Vagina (tissue), 2 donors: ENCODE measurements at regions not wholly inside any gene's neighbourhood (a gene's known extent, or its start where the extent isn't known, plus 50 kb on each side); places are given as distances from the start of the nearest gene placed in this dataset.

Source experiments
- DNase-seq, 2 donors: peaks; one replicate each; pipeline ENCODE4 v3.0.0-alpha.2; 2017; ENCODE audit errors: extremely low spot score in 2 of 2
- H3K27ac ChIP-seq: fragments of 200-600 bp; sonication (generic); one replicate; pipeline ENCODE4 v1.5.1; 2019
- H3K27me3 ChIP-seq: fragments of 200-600 bp; sonication (generic); one replicate; pipeline ENCODE4 v1.5.1; 2019
- H3K36me3 ChIP-seq, 2 donors: fragments of 200-600 bp; sonication (generic); one replicate each; pipeline ENCODE4 v1.5.1; 2017 to 2019
- H3K4me1 ChIP-seq: fragments of 200-600 bp; sonication (generic); one replicate; pipeline ENCODE4 v1.5.1; 2019
- H3K4me3 ChIP-seq, 2 donors: fragments of 200-600 bp; sonication (generic); 1 replicate in 1 of 2; 2 replicates in 1 of 2; pipeline ENCODE4 v1.5.1; 2016 to 2019
- H3K9me3 ChIP-seq: fragments of 200-600 bp; sonication (generic); one replicate; pipeline ENCODE4 v1.5.1; 2019
- POLR2A ChIP-seq, 2 donors: fragments of 450-650 bp; IDR thresholded peaks; one replicate each; pipeline ENCODE4 v1.6.1; 2017; ENCODE audit warnings: antibody characterized with exemption in 2 of 2, mild to moderate bottlenecking in 2 of 2, moderate library complexity in 2 of 2
- POLR2AphosphoS5 ChIP-seq, 2 donors: sonication (generic); formaldehyde crosslinking; IDR thresholded peaks; one replicate each; pipeline ENCODE4 v1.9.0; 2017; ENCODE audit warnings: antibody characterized with exemption in 2 of 2, mild to moderate bottlenecking in 2 of 2, low read depth in 1 of 2; ENCODE audit not compliant: insufficient read depth in 1 of 2
- intact Hi-C: fragments of 100-400 bp; cut with DNase I; formaldehyde crosslinking; loops from one replicate; pipeline ENCODE4 v1.15.1; 2023
- TF ChIP-seq, protein P1 (sequence below), 3 experiments: fragments of 450-650 bp in 2 of 3; fragments of 200-600 bp in 1 of 3; sonication (generic) in 1 of 3; IDR thresholded peaks; one replicate each; pipeline ENCODE4 v1.5.1; 2017 to 2019; ENCODE audit warnings: antibody characterized with exemption in 3 of 3, mild to moderate bottlenecking in 2 of 3, moderate library complexity in 2 of 3

DNA sequence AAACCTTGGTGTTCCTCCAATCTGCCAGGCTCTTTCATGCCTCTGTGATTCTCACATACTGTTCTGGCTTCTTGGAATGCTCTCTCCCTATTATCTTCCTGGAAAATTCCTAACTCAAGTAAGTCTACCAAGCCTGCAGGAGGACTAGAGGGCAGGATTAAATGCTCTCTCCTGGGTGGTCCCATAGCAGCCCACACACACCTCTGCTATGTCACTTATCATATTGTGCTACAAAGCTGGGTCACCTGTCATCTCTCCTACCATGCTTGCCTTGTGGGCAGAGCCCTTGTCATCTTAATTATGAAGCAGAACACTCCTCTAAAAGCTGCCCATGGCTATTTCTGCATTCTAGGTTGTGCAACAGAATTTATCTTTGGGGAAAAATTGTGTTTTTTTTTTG lies 344.5 kb upstream of the NOCT start:
- no peak overlapping the region for H3K27ac ChIP-seq
- no peaks in the 10 kb centered on the region for H3K27me3 ChIP-seq

DNA sequence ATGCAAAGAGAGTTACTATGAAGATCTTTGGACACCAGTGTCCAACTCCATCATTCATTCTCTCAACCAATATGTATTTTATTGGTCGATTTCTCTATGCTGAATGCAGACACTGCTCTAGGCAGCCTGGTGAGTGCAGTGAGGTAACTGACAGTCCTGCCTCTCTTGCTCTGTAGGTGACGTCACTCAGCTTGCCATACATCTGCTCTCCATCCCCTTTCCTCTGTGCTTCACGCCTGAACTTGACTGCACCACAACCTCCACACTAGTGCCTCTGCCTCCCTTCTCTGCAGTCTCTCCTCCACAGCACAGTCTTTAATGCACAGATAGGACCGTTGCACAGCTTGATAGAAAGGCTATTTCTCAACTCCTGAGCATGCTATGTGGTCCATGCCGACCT lies 344.9 kb upstream of the NOCT start:
- intact Hi-C loops, result no loop called here

More for the DNA sequence above, 344.5 kb upstream of the NOCT start:
- TF ChIP-seq POLR2A (IDR thresholded peaks at IDR 0.05) (no peak), POLR2AphosphoS5 (IDR thresholded peaks at IDR 0.05; ENCODE audit: insufficient read depth in 1 of 2, low read depth in 1 of 2) (no peak)
- TF ChIP-seq, protein P1, sequence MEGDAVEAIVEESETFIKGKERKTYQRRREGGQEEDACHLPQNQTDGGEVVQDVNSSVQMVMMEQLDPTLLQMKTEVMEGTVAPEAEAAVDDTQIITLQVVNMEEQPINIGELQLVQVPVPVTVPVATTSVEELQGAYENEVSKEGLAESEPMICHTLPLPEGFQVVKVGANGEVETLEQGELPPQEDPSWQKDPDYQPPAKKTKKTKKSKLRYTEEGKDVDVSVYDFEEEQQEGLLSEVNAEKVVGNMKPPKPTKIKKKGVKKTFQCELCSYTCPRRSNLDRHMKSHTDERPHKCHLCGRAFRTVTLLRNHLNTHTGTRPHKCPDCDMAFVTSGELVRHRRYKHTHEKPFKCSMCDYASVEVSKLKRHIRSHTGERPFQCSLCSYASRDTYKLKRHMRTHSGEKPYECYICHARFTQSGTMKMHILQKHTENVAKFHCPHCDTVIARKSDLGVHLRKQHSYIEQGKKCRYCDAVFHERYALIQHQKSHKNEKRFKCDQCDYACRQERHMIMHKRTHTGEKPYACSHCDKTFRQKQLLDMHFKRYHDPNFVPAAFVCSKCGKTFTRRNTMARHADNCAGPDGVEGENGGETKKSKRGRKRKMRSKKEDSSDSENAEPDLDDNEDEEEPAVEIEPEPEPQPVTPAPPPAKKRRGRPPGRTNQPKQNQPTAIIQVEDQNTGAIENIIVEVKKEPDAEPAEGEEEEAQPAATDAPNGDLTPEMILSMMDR (IDR thresholded peaks at IDR 0.05), result no peak
- H3K9me3 ChIP-seq, result no peaks in the 10 kb centered on the region
- intact Hi-C loops, result no loop called here
- no peaks in the 10 kb centered on the region for H3K4me1 ChIP-seq
- DNase-seq, result no peak
- no peaks in the 10 kb centered on the region for H3K36me3 ChIP-seq
- H3K4me3 ChIP-seq, result no peak overlapping the region

DNA sequence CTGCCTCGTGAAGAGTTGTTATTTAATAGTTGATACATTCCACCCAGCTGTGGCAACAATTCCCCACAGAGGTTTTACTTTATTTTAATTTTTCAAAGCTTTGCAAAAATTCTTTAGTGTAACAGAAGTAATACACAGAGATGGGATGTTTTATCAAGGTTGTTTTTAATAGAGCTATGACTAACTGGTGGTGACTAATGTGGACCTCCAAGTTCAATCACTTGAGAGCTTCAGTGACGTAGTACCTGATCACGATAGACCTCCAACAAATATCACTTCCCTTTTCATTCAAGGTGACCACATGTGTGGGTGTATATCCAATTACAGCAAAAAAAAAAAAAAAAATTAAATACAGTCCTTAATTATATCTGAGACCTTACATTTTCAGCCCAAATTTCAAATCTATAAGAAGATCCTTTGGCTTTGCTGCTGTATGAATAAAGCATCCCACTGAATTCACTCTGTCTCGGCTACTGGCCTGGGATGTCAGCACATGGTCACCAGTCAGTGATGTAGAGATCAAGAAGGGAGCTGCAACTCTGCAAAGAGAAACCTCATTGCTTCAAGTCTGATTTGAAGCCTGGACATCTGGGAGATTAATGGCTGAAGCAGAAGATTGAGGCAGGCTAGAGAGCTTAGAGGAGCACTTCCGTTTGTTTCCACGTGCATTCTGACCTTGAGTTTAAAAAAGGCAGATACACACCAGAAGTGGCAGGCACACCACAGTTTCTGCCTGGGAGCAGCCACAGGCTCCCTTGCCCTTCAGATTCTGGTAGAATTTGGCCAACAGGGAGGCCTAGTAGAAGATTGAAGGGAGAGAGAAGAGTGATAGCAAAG lies 345.9 kb upstream of the NOCT start:
- Histone ChIP-seq H3K36me3 (no peaks in the 10 kb centered on the region), H3K27ac (no peak overlapping the region), H3K9me3 (no peaks in the 10 kb centered on the region), H3K4me3 (no peak overlapping the region), H3K27me3 (no peaks in the 10 kb centered on the region), H3K4me1 (no peaks in the 10 kb centered on the region)
- TF ChIP-seq POLR2A (IDR thresholded peaks at IDR 0.05), result no peak
- DNase-seq, result no peak
- intact Hi-C loops, result no loop called here

More for the DNA sequence above, 344.9 kb upstream of the NOCT start:
- Histone ChIP-seq H3K27ac (no peak overlapping the region), H3K4me1 (no peaks in the 10 kb centered on the region), H3K9me3 (no peaks in the 10 kb centered on the region), H3K36me3 (no peaks in the 10 kb centered on the region), H3K4me3 (no peak overlapping the region), H3K27me3 (no peaks in the 10 kb centered on the region)
- TF ChIP-seq, protein P1 (IDR thresholded peaks at IDR 0.05), result no peak
- no peak for TF ChIP-seq POLR2AphosphoS5 (IDR thresholded peaks at IDR 0.05; ENCODE audit: insufficient read depth in 1 of 2, low read depth in 1 of 2)
- no peak for DNase-seq

- Histone ChIP-seq H3K4me1 (no peaks in the 10 kb centered on the region), H3K27me3 (no peaks in the 10 kb centered on the region), H3K4me3 (no peak overlapping the region), H3K9me3 (no peaks in the 10 kb centered on the region), H3K27ac (no peak overlapping the region), H3K36me3 (no peaks in the 10 kb centered on the region)
- no peak for TF ChIP-seq POLR2AphosphoS5 (IDR thresholded peaks at IDR 0.05; ENCODE audit: insufficient read depth in 1 of 2, low read depth in 1 of 2)
- TF ChIP-seq, protein P1 (IDR thresholded peaks at IDR 0.05), result no peak
- no peak for TF ChIP-seq POLR2A (IDR thresholded peaks at IDR 0.05)
- DNase-seq, result no peak
- intact Hi-C loops, result no loop called here
Observed at GRCh38 chr4:138668309-138668708, 347.3 kb upstream of the NOCT start.

GRCh38 chr4:138666366-138666765 lies 349.2 kb upstream of the NOCT start:
- DNase-seq, result no peak
- intact Hi-C loops, result no loop called here
- H3K4me3 ChIP-seq, result no peak overlapping the region

More at GRCh38 chr4:138666366-138666765, 349.2 kb upstream of the NOCT start:
- no peaks in the 10 kb centered on the region for H3K4me1 ChIP-seq
- H3K27ac ChIP-seq, result no peak overlapping the region
- TF ChIP-seq POLR2AphosphoS5 (IDR thresholded peaks at IDR 0.05; ENCODE audit: insufficient read depth in 1 of 2, low read depth in 1 of 2), result no peak
- TF ChIP-seq, protein P1 (IDR thresholded peaks at IDR 0.05), result no peak
- TF ChIP-seq POLR2A (IDR thresholded peaks at IDR 0.05), result no peak
- H3K9me3 ChIP-seq, result no peaks in the 10 kb centered on the region
- no peaks in the 10 kb centered on the region for H3K36me3 ChIP-seq
- H3K27me3 ChIP-seq, result no peaks in the 10 kb centered on the region
